HEK293T (cell line): ENCODE measurements at regions not wholly inside any gene's neighbourhood (a gene's known extent, or its start where the extent isn't known, plus 50 kb on each side); places are given as distances from the start of the nearest gene placed in this dataset.

Experiments used
- ELF4 ChIP-seq: fragments of 450-650 bp; IDR thresholded peaks from 2 replicates; pipeline ENCODE4 v1.6.1; 2017; ENCODE audit warnings: antibody characterized with exemption
- FOXA1 ChIP-seq: fragments of 450-650 bp; IDR thresholded peaks from 2 replicates; pipeline ENCODE4 v1.6.1; 2016; ENCODE audit warnings: mild to moderate bottlenecking
- FOXK2 ChIP-seq: fragments of 450-650 bp; IDR thresholded peaks from 2 replicates; pipeline ENCODE4 v1.6.1; 2016; ENCODE audit warnings: mild to moderate bottlenecking
- PKNOX1 ChIP-seq: fragments of 450-650 bp; IDR thresholded peaks from 2 replicates; pipeline ENCODE4 v1.6.1; 2016
- SP1 ChIP-seq: fragments of 450-650 bp; IDR thresholded peaks from 2 replicates; pipeline ENCODE4 v1.6.1; 2017

GRCh38 chr17:53736516-53737240, 86.0 kb upstream of the KIF2B start:
- no peak for TF ChIP-seq PKNOX1
- no peak for TF ChIP-seq ELF4
- TF ChIP-seq SP1: no peak
- TF ChIP-seq FOXK2: no peak
- no peak for TF ChIP-seq FOXA1
